Upper lobe of left lung (tissue), 4 donors: ENCODE measurements at regions not wholly inside any gene's neighbourhood (a gene's known extent, or its start where the extent isn't known, plus 50 kb on each side); places are given as distances from the start of the nearest gene placed in this dataset.

Experiments used
- CTCF ChIP-seq, 6 experiments: fragments of 450-650 bp in 4 of 6; fragments of 200-600 bp in 2 of 6; sonication (generic) in 2 of 6; IDR thresholded peaks; one replicate each; pipeline ENCODE4 v1.5.1; 2016 to 2019; ENCODE audit warnings: antibody characterized with exemption in 6 of 6
- POLR2AphosphoS5 ChIP-seq, 2 donors: sonication (generic); formaldehyde crosslinking; IDR thresholded peaks; one replicate each; pipeline ENCODE4 v1.5.1; 2017; ENCODE audit warnings: antibody characterized with exemption in 2 of 2

DNA sequence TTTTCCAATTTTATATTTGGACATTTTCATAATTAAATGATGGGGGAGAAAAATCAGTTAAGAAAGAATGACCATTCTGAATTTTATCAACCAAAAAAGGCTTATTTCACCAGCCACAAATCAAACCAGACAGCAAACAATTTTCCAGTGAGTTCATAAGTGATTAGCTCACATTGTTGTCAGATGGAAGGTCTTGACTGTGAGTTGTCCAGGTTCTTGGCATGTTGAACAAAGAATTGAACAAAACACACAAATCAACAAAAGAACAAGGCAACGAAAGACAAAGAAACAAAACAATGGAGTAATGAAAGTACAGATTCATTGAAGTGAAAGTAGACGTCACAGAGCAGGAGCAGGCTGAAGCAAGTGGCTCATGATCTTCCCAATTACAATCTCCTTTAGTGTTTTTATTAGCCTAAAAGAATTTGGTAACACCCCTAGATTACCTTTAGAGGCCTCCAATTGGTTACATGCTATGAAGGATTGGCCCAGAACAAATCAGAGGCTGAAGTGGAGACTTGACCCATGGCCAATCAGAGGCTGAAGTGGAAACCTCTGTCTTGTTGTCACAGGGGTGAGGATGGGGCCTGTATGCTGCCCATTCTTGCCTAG, 248.7 kb downstream of the NEBL start:
- no peak for TF ChIP-seq CTCF (IDR thresholded peaks at IDR 0.05)
- TF ChIP-seq POLR2AphosphoS5 (IDR thresholded peaks at IDR 0.05) = no peak
